Ecto neural progenitor cell (in vitro differentiated cells): ENCODE measurements at regions not wholly inside any gene's neighbourhood (a gene's known extent, or its start where the extent isn't known, plus 50 kb on each side); places are given as distances from the start of the nearest gene placed in this dataset.

ENCODE experiments used
- DNase-seq: peaks from one replicate; pipeline ENCODE4 v3.0.0-alpha.2; 2018; ENCODE audit warnings: low spot score

DNA sequence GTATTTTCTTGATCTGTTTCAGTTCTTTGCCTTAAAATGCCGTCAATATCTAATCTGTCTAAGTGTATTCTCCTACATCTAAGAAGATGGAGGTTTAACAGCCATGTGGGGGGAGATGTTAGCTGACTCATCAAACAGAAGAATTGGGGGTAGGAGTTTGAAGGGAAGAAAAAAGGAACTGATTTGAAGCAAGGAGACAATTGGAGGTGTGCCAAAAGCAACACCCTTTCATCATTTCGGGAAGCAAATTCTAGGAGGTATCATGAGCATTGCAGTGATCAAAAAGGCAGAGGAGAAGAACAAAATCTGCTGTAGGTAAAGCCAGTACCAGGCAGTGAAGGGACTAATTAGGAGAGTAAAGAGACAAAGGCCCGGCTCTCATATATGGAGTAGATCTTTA, 337.3 kb upstream of the TBC1D5 start:
- no peak for DNase-seq

DNA sequence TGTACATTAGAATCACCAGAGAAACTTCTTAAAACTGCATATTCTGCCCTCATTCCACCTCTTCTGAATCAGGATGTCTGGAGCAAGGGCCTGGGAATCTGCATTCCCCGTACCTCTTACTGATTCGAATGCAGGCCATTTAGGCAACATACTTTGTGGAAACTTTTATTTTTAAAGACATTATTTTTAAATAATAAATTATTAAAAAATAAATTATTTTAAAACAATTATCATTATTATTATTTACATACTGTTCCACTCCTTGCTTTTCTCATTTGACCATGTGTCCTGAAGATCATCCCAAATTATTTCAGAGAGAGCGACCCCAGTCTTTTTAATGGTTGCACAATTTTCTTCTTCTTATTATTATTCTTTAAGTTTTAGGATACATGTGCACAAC, 336.6 kb upstream of the TBC1D5 start:
- DNase-seq, result no peak

DNA sequence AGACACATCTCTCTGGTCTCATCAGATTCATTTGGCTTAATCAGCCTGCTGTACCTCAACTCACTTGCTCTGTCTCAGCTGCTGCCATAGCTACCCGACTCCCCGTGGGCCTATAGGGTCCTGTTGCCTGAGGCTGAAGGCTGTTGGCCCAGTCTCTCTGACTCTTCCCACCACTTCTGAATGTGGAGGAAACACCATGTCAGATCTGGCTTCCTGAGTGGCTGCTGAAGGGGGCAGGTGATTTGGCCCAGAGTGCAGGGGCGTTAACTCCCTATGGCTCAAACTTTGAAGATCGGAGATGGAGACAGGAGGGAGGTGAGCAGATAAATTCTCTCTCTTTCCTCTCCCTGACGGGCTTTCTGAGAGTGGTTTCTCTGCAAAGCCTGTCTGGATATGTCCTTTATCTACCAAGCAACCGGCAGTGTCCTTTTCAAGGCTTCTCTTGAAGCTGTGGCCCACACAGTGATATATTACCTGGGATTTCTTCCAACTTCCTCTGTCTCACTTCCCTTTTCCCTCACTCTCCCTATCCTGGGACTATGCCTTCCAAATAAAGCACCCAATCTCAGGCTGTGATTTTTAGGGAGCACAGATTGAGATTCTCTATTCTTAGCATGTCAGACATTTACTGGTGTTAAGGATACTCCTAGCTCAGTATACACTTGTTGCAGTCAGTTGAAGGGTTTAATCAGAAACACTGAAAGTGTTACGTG, 334.9 kb upstream of the TBC1D5 start:
- no peak for DNase-seq

DNA sequence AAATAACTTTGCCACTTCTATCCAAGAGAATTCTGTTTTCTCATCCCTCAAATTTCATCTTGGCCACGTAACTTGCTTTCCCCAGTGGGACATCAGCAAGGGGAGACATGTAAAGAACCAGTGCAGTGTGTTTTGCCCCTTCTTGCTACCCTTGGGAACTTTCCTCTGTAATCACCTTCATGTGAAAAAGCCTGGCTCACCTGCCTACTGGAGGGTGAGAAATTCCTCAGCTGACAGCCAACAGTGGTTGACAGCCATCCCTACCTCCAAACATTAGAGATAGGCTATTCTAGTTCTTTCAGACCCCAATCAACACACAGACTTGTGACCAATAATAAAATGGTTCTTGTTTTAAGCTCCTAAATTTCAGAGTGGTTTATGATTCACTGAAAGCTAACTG, 333.9 kb upstream of the TBC1D5 start:
- DNase-seq, result no peak

DNA sequence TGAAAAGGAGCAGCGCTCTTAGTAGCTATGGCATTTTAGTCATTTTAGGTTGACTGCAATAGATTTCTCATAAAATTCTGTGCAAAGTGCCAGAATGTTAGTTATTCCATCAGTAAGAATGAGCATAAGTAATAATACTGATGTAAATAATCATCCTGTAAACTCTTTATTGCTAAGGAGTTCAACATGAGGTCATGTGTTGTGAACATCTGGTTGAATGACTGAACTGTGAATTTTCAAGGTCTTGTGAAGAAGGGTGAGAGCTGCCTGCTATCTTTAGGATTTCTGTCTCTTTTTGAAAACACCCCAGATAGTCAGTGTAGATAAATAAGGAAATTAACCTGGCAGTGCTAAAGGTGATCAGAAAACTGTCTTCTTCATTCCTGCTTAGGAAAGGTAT, 333.4 kb upstream of the TBC1D5 start:
- DNase-seq, result no peak

DNA sequence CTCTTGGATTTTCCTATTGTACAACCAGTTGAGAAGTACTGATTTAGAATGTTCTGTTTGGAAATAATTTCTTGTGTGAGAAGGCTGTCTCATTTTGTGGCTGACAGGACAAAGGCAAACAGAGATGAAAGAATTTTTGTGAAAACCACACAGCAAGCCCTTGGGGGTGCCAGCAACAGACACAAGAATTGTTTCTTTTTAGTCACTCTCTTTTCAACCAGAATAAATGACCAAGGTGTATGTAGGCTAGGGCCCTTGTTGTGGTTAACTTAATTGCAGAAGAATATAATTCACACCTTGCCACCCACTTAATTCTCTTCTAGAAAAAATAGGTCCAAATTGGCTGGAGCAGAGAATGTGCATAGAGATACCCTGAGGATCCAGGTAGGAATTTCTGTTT, 329.4 kb upstream of the TBC1D5 start:
- no peak for DNase-seq

DNA sequence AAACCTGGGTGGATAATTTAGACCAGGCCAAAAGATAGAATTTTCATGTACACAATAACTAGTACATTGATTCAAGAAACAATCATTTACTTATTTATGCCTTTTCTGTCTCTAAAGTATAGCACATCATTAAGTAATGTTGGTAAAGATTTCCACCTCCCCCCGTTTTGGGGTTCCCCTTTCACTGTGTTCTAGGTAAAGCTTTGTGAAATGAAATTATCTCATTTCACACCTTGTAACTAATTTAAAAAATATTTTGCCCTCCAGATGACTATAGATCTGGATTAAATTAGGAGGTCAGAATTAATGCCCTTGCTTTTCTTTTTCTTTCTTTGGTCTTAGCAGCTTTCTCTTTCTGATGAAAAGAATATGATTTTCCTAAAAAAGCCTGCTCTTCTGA, 328.5 kb upstream of the TBC1D5 start:
- DNase-seq, result no peak

DNA sequence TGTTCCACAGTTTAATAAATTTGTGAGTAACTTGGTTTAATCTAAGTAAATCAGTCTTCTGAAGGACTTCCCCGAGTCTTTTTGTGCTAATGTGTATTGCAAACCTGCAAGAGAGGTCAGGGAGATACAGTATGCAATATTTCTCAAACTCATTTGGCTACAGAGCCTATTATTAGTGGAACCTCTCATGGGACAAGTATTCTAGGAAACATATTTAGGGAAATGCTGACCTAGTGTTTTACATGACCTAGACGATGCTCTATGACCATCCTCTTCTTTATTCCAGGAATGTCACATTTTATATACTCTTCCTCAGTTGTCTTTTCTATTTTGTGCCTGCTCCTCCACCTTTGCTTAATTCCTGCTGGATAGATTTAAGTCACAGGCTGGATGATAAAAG, 327.8 kb upstream of the TBC1D5 start:
- DNase-seq, result no peak

DNA sequence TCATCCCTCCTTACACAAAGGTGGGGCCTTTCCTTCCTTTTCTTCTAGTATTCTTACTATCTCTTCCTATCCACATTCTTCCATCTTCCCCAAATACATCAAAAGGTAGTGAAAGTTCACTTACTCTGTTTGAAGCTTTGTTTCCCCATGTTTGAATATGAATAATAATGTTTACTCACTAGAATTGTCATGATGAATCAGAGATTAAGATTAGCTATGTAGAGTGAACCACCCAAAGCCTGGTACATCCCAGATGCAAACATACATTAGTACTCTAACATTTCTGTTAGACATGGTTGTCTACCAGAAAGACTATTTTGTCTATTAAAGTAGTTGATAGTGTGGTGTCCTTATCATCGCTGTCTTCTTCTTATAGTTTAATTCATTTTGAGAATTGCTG, 327.1 kb upstream of the TBC1D5 start:
- no peak for DNase-seq

DNA sequence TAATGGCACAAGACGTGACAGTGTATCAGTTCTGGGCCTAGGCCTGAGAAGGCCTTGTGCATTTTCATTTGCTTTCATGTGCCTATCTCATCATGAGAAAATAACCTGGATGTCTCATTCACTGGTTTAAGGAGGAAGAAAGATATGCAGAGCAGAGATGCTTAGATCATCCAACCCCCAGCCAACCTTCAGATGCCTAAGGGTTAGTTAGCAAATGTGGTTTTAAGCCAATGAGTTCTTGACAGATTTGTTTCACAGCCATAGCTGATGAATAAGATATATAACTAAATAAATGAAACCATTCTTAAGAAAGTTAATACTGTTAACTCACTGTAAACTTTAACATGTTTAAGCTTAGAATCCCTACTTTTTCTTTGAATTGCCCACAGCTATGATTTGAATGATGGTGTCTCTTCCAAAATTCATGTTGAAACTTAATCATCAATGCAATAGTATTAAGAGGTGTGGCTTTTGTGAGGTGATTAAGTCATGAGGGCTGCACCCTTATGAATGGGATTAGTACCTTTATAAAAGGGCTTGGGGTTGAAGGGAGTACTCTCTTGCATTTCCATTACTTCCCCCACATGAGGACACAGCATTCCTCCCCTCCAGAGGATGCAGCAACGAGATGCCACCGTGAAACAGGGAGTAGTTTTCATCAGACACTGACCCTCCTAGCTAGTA, 324.6 kb upstream of the TBC1D5 start:
- no peak for DNase-seq

DNA sequence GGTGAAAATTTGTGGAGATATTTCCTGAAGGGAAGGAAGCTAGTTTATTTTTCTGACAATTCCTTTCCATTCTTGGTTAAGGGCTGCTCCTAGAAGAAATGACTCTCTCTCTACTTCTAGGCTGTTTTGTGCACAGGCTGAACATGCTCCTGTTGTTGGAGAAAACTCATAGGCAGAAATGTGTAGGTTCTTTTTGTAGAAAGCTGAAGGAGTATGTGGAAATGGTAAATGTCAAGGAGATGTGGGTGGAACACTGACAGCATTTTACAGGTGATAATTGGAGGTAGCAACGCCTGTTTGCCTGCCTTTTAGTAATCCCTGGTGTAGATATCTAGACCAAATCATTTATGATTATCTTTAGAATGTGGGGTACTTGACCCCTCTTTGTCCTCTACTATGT, 322.2 kb upstream of the TBC1D5 start:
- DNase-seq, result no peak

DNA sequence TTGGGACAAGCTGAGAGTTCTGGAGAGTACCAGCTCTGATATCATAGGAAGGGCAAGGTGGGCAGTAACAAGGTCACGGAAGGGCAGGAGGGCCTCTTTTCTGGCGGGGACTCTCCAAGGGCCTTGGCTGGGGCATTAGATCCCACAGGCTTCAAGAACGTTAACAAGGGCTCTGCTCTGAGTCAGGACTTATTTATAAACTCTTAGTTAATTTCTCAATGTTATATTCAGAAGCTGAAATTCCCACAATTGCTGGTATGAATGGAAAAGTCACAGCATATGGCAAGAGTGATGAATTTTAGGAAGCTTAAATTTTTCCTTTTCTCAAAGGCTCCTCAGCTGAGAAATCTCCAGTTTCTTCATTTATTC, 320.2 kb upstream of the TBC1D5 start:
- DNase-seq, result no peak

DNA sequence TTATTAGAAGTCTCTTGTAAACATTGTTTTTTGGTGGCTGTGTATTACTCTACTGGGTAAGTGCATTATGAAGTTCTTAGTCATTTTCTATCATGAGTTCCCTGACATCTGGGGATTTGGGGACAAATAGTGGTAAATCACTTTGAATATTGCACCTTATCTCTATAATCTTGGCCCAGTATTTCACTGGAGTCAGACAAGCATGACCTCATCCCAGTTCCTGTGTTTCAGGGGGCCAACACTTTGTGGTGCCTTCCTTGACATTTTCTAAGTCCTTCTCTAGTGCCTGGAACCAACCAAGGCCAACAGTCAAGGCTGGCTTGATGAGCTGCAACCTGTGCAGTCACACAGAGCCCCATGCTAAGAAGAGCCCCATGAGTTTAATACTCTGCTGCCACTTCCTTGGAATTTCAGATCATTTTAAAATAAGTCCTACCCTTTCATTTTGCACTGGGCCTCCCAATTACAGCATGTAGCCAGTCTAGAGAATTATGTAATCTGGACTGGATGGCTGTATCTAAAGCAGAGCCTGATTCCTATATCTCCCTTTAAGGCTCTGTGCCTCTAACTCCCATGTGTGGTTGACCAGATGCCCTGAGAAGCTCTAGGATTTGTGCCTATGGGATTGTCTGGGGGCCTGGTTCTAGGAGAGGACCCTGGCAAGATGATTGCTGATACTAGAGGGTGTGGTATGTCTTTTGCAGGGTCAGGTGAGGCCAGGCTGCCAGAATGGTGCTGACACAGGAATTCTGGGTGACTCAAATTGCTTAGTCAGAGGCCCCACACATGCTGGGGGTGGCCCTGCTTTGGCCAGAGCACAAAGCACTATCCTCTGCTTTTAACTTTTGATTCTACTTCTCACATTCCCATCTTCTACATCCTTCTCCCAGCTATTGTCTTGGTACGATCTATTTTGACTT, 319.6 kb upstream of the TBC1D5 start:
- no peak for DNase-seq

DNA sequence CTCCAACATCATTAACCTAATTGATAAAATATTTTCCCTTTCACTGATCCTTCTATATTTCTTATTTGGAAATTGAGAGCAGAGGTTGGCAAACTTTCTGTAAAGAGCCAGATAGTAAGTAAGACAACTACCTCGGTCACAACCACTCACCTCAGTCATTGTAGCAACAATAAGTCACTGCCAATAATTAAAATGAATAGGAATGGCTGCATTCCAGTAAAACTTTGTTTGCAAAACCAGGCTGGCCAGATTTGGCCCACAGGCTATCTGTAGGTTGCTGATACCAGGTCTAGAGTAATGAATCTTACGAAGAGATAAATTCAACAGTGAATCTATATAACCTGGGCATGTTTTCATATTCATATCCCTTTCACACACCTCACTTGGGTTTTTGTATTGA, 316.2 kb upstream of the TBC1D5 start:
- DNase-seq, result no peak

DNA sequence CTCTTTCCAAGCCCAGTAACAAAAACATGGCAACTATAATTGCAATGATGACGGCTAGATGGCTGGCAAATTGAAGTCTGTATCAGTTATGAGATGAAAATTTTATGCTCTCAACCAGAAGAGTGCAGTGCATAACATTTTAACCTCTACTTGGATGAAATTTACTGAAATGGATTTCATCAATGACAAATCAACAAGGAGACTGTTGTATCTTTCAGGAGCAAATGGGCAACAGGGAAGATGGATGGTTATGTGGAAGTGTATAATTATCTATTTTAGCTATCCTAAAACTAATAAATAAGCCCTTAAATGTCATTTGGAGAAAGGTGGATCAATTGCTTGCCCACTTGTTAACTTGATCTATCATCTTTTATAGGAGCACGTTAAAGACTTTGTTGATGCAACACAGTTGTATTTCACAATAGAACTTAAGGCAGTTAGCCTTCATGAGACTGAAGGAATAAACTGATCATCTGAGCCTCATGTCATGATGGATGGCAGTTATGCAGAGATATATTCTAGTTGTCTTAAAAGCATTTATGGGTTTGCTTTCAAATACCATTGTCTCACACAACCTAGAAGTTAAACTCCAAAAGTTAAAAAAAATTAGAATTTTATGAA, 315.1 kb upstream of the TBC1D5 start:
- no peak for DNase-seq

DNA sequence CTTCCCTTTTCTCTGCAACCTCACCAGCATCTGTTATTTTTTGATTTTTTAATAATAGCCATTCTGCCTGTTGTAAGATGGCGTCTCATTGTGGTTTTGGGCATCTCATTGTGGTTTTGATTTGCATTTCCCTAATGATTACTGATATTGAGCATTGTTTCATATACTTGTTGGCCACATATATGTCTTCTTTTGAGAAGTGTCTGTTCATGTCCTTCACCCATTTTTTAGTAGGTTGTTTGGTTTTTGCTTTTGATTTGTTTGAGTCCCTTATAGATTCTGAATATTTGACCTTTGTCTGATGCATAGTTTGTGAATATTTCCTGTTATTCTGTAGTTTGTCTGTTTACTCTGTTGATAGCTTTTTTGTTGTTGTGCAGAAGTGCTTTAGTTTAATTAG, 312.2 kb upstream of the TBC1D5 start:
- no peak for DNase-seq

DNA sequence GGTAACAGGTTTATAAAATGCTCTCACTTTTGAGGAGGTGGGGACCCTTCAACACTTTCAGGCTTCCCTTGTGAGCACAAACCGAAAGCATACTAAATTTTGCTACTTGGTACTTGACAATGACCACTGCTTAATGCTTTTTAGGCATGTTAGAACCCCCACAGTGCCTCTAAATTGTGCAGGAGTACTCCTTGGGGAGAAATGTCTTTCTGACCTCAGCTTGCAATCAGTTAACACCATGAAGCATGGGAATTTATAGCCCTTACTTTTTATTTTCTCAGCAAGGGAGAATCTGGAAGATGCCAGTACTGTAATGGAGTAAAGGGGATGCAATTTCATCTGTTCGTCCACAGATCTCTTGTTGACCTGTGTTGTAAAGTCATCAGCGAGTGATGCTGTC, 308.9 kb upstream of the TBC1D5 start:
- no peak for DNase-seq

DNA sequence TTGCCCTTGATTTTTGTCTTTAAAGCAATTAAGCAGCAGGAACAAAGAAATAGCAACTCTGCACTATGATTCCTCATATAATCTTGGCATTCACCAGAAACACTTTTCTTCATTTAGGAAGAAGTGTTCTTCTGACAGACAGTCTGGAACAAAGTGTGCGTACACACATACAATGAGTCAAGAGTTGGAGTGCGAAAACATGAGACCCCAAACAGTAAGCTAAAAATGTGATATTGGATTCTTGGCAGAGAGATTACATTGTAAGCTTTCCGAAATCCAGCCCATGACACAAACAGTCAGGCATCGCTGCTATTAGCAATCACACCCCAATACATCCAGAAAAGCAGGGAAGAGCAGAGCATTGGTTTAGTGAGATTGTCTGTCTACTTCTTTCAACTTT, 306.7 kb upstream of the TBC1D5 start:
- no peak for DNase-seq

DNA sequence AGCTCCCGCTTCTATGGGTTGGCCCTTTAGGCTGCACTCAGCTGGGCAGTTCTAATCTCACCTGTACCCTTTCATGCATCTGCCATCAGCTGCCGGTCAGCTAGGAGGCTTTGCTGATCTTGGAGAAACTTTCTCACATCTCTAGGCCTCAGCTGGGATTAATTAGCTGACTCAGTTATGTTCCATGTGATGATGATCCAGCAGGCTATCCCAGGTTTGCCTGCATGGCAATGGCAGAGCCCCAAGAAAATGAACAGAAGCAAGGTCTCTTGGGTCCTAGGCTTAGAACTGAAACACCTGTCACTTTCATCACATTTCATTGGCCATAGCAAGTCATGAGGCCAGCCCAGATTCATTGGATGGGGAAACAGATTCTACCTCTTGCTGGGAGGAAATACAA, 304.6 kb upstream of the TBC1D5 start:
- DNase-seq, result no peak

DNA sequence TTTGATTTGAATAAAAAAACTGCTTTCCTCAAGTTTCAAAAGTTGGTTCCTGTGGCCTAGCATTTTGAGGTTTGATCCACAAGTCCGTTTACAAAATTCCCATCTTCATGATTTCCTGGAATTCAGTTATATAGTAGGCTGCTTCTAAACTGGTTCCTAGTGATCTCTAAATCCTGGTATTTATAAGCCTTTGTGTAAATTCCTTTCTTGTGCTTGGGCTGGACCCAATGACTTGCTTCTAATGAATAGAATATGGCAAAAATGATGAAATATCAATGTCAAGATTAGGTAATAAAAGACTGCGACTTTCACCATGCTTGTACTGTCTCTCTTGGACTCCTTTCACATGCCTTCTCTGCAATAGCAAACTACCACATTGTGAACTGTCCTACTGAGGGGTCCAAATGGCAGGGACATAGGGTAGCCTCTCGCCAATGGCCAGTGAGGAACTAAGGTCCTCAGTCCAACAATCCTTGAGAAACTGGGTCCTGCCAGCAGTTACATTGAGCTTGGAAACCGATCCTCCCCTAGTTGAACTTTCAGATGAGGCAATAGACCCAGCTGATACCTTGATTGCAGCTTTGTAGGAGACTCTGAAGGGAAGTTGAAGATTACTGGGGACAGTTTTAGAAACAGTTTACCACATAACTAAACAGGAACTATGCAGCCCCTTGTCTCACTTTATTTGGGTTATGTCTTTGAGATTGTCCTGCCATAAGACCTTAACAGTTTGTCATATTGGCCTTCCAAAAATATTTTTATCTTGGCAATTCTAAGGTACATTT, 303.9 kb upstream of the TBC1D5 start:
- no peak for DNase-seq

DNA sequence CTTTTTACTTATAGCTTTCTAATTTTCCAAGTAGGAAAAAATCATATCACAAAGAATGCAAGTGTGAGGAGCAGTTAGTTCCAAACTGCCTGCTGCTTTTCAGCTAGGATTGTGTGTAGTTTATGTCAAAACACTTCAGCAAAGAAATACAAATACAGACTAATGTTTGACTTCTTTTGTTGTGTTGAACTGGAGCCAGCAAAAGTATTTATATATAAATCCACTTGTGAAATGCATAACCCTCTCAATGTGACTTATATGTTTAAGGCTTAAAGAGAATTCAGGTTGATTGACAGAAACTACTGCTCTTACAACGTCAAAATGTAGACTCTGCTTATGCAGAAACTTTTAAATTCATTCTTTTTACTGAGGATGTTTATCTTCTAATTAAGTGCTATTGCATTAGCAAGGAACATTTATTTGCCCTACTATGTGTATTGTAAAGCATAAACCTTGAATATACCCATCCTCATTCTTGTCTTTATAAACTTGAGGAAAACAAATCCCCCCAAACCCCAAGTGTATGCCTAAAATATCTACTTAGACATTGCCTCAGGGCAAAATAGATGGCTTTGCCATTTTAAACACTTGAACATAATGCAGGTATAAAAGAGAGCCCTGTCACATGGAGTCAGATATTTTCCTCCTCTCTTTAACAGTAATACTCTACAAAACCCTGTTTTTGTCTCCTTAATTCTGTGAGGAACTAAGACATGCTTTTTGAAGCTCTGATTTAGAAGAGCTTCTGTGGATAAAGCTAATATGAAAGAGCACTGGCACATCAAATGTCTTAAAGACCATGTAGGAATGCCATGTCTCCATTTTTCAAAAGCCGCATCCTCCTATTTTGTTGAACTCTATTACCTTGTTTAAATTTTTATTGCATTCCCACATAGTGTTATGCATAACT, 302.8 kb upstream of the TBC1D5 start:
- DNase-seq, result no peak
